B cell (primary cell): ENCODE measurements at regions not wholly inside any gene's neighbourhood (a gene's known extent, or its start where the extent isn't known, plus 50 kb on each side); places are given as distances from the start of the nearest gene placed in this dataset.

Experiments
- EZH2 ChIP-seq: IDR thresholded peaks from 2 replicates; pipeline ENCODE4 v1.6.1; 2012; ENCODE audit warnings: borderline replicate concordance, low read depth, mild to moderate bottlenecking, moderate library complexity, low read length; ENCODE audit not compliant: insufficient read depth, poor library complexity, severe bottlenecking
- TF ChIP-seq, protein P1 (sequence below): fragments of 200-600 bp; IDR thresholded peaks from one replicate; pipeline ENCODE4 v1.8.0; 2022; ENCODE audit warnings: antibody characterized with exemption, mild to moderate bottlenecking

DNA sequence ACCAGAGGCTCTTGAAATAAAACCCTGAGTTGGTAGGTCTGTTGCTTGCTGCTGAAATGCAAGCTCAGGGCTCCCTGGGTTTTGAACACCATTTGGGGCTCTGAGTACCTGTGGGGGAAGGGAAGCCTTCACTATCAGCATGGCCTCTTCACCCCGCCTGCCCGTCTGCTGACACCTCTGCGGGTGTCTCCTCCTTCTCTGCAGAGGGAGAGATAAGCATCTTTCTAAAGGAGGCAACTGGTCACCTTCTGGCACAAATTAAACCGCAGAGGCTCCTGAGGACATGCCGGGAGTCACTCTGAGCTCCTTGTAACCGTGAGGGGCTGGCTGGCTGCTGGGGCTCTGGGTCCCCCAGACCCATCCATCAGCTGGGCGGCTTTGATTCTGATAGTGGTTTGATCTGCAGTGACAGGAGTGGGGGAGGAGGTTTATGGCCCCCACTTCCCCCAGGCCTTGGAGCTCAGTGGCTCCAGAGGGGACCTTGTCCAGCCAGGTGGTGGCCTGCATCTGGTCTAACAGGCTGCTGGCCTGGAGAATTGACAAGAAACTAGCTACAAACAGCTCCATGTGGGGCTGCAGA is 123.5 kb downstream of the IRF8 start:
- TF ChIP-seq, protein P1, sequence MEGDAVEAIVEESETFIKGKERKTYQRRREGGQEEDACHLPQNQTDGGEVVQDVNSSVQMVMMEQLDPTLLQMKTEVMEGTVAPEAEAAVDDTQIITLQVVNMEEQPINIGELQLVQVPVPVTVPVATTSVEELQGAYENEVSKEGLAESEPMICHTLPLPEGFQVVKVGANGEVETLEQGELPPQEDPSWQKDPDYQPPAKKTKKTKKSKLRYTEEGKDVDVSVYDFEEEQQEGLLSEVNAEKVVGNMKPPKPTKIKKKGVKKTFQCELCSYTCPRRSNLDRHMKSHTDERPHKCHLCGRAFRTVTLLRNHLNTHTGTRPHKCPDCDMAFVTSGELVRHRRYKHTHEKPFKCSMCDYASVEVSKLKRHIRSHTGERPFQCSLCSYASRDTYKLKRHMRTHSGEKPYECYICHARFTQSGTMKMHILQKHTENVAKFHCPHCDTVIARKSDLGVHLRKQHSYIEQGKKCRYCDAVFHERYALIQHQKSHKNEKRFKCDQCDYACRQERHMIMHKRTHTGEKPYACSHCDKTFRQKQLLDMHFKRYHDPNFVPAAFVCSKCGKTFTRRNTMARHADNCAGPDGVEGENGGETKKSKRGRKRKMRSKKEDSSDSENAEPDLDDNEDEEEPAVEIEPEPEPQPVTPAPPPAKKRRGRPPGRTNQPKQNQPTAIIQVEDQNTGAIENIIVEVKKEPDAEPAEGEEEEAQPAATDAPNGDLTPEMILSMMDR, result no peak
- no peak for TF ChIP-seq EZH2
